ENCODE measurements at regions not wholly inside any gene's neighbourhood (a gene's known extent, or its start where the extent isn't known, plus 50 kb on each side); places are given as distances from the start of the nearest gene placed in this dataset.

GRCh38 chr20:40805592-40805991 lies 116.6 kb upstream of the MAFB start:
- TF ChIP-seq CTCF (IDR thresholded peaks at IDR 0.05; ENCODE audit: insufficient read depth, low read depth, low read length) (no peak), EZH2 (IDR thresholded peaks at IDR 0.05; ENCODE audit: insufficient read depth, low read length) (no peak)
